Uterus (tissue), 2 donors: ENCODE measurements at regions not wholly inside any gene's neighbourhood (a gene's known extent, or its start where the extent isn't known, plus 50 kb on each side); places are given as distances from the start of the nearest gene placed in this dataset.

Experiments used
- POLR2A ChIP-seq, 2 donors: fragments of 450-650 bp; IDR thresholded peaks; one replicate each; pipeline ENCODE4 v1.6.1; 2016; ENCODE audit warnings: antibody characterized with exemption in 2 of 2, mild to moderate bottlenecking in 1 of 2, moderate library complexity in 1 of 2
- TF ChIP-seq, protein P1 (sequence below), 4 experiments: fragments of 200-600 bp in 2 of 4; fragments of 450-650 bp in 2 of 4; sonication (generic) in 2 of 4; IDR thresholded peaks; one replicate each; pipeline ENCODE4 v1.5.1; 2016 to 2019; ENCODE audit warnings: antibody characterized with exemption in 4 of 4, mild to moderate bottlenecking in 2 of 4, moderate library complexity in 1 of 4

DNA sequence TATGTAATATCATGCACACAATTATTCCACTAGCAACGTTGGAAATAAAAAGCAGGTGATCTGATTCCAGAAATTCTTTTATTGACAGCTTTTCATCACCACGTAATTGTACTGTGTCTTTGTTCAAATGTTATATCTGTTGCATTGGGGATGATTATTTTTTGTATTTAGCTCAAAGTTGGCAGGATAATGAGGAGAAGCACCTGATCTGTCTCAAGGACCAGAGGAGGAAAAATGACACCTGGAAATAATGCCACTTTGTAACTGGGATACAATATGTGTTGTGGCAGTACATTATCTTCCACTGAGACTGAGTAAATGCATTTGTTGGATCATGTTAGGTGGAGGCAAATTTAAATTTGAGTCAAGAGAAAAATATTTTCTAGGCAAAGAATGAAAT, 1298.8 kb upstream of the CDH6 start:
- TF ChIP-seq, protein P1, sequence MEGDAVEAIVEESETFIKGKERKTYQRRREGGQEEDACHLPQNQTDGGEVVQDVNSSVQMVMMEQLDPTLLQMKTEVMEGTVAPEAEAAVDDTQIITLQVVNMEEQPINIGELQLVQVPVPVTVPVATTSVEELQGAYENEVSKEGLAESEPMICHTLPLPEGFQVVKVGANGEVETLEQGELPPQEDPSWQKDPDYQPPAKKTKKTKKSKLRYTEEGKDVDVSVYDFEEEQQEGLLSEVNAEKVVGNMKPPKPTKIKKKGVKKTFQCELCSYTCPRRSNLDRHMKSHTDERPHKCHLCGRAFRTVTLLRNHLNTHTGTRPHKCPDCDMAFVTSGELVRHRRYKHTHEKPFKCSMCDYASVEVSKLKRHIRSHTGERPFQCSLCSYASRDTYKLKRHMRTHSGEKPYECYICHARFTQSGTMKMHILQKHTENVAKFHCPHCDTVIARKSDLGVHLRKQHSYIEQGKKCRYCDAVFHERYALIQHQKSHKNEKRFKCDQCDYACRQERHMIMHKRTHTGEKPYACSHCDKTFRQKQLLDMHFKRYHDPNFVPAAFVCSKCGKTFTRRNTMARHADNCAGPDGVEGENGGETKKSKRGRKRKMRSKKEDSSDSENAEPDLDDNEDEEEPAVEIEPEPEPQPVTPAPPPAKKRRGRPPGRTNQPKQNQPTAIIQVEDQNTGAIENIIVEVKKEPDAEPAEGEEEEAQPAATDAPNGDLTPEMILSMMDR (IDR thresholded peaks at IDR 0.05): no peak
- no peak for TF ChIP-seq POLR2A (IDR thresholded peaks at IDR 0.05)
